PFSK-1 (cell line): ENCODE measurements at regions not wholly inside any gene's neighbourhood (a gene's known extent, or its start where the extent isn't known, plus 50 kb on each side); places are given as distances from the start of the nearest gene placed in this dataset.

Experiments used
- POLR2AphosphoS5 ChIP-seq: IDR thresholded peaks from 2 replicates; pipeline ENCODE4 v1.6.1; 2012; ENCODE audit warnings: low read depth, mild to moderate bottlenecking, control low read depth, low read length, moderate library complexity
- TF ChIP-seq, protein P1 (sequence below), 2 experiments: IDR thresholded peaks; 2 replicates each; pipeline versions ENCODE4 v1.6.1 to v1.8.0; 2011 to 2012; ENCODE audit warnings: low read depth in 2 of 2, low read length in 2 of 2, control low read depth in 1 of 2, inconsistent platforms in 1 of 2, mild to moderate bottlenecking in 1 of 2, moderate library complexity in 1 of 2; ENCODE audit not compliant: insufficient read depth in 1 of 2

DNA sequence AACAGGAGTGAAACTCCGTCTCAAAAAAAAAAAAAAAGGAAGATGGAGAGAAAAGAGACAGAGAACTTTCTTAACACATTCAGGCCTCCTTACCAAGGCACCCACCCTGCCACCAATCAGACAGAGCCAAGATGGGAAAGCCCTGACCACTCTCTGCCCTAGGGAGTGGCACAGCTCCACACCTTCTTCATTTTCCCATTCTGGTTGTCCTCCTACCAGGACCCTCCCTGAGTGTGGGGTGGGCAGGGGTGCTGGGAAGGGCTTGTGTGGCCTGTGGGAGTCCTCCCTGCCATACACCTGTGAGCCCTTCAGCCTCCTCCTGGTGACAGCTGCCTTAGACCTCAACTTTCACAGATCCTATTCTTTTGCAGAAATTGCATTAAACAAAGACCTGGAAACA, 513.6 kb downstream of the BCL11B start:
- no peak for TF ChIP-seq POLR2AphosphoS5
- TF ChIP-seq, protein P1, sequence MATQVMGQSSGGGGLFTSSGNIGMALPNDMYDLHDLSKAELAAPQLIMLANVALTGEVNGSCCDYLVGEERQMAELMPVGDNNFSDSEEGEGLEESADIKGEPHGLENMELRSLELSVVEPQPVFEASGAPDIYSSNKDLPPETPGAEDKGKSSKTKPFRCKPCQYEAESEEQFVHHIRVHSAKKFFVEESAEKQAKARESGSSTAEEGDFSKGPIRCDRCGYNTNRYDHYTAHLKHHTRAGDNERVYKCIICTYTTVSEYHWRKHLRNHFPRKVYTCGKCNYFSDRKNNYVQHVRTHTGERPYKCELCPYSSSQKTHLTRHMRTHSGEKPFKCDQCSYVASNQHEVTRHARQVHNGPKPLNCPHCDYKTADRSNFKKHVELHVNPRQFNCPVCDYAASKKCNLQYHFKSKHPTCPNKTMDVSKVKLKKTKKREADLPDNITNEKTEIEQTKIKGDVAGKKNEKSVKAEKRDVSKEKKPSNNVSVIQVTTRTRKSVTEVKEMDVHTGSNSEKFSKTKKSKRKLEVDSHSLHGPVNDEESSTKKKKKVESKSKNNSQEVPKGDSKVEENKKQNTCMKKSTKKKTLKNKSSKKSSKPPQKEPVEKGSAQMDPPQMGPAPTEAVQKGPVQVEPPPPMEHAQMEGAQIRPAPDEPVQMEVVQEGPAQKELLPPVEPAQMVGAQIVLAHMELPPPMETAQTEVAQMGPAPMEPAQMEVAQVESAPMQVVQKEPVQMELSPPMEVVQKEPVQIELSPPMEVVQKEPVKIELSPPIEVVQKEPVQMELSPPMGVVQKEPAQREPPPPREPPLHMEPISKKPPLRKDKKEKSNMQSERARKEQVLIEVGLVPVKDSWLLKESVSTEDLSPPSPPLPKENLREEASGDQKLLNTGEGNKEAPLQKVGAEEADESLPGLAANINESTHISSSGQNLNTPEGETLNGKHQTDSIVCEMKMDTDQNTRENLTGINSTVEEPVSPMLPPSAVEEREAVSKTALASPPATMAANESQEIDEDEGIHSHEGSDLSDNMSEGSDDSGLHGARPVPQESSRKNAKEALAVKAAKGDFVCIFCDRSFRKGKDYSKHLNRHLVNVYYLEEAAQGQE (IDR thresholded peaks at IDR 0.05; ENCODE audit: insufficient read depth in 1 of 2, low read depth in 2 of 2, low read length in 2 of 2): no peak
